HG02973 (cell line): ENCODE measurements at regions not wholly inside any gene's neighbourhood (a gene's known extent, or its start where the extent isn't known, plus 50 kb on each side); places are given as distances from the start of the nearest gene placed in this dataset.

Experiments used
- ATAC-seq: cut with Tn5 transposase; IDR thresholded peaks from one replicate; pipeline ENCODE4 v1.9.1; 2021; ENCODE audit warnings: moderate library complexity; ENCODE audit not compliant: unreplicated experiment

DNA sequence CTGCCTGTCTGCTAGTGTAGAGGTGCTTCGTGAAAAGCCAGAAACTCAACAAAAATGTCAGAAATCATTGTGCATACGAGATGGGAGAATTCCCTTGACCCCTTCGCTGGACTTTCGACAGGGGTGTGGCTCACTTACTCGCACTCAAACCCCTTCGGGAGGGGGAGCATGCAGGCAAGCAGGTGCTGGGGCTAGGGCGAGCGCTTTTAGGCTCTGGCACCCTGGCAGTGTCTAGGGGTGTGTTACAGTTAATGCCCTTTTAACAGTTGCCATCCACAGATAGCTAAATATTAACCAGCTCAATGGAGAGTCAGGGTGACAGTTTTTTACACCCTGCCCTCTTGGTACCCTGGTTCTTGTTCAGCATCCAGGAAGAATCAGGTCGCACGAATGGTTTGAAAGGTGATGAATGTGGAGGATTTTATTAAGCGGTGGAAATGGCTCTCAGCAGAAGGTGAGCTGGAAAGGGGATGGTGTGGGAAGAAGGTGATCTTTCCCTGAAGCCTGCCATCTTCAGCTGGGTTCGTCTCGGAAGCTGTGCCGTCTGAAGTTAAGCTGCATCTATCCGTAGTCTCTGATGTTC is 59.6 kb upstream of the SHANK2 start:
- no peak for ATAC-seq

DNA sequence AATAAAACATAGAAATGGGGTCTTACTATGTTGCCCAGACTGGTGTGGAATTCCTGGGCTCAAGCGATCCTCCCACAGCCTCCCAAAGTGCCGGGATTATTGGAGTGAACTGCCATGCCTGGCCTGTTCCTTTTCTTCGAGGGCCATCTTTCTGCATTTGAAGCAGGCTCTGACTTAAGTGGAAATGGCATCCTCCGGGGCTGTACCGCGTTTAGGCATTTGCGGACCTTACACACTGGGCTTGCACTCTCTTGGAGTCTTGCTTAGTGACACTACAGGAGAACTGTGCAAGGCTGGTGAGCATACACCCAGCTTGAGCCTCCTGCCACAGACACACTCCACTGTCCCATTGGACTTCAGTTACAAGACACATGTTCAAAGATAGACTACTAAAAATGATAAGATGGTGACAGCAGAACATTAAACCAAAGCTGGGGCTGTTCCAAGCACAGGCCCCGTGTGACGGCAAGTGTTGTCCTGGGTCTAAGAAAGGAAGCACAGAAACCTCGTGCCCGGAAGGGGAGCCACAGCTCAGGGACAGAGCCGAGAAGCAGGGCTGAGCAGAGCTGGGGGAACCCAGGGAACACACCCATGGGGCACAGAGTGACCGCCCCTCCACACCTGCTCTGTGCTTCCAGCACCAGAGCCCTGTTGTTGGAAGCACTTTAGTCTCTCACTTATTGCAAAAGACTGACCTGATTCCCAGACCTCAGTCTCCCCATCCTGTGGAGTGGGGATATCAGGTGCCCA is 59.0 kb upstream of the SHANK2 start:
- no peak for ATAC-seq

DNA sequence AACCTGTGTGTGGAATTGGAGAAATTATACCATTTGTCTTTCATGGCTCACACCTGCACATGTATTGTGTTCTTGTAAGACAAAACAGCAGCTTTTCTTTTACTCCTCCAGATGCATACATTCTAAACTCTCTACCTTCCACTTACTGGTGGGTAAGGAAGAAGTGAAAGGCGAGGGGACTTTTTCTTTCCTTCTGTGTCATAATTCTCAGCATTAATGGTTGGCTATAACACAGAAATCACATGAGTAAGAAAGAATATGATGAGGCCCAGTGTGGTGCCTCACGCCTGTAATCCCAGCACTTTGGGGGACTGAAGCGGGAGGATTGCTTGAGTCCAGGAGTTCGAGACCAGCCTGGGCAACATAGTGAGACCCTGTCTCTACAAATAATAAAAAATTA is 57.8 kb upstream of the SHANK2 start:
- no peak for ATAC-seq

DNA sequence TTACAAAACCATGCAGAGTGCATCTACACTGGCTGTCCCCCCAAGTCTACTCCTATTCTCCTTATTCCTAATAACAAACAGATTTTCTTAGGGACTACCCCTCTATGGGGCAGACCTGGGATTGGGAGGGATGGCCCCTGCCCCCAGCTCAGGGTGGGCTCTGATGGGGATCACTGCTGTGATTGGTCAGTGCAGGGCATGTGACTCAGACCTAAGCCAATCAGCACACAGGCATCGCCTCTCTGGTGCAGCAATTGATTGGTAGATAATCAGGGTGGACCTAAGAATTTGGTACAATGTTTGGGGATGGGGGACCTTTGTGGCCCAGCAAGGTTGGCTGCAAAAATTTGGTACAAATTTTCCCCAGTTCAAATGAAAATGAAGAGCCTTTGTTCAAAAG is 57.2 kb upstream of the SHANK2 start:
- no peak for ATAC-seq

DNA sequence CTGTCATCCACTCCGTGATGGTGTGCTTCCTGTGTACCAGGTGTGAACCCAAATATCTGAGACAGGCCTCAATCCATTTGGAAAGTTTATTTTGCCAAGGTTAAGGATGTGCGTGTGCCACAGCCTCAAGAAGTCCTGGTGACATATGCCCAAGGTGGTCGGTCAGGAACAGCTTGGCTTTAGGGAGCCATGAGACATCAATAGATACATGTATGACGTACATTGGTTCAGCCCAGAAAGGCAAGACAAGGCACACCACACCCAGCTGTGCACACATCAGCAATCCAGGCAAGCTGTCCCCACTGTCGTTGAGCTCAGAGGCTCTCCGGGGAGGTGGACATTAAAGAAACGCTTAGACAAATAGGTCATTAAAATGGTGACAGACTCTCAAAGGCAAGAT is 56.8 kb upstream of the SHANK2 start:
- no peak for ATAC-seq

DNA sequence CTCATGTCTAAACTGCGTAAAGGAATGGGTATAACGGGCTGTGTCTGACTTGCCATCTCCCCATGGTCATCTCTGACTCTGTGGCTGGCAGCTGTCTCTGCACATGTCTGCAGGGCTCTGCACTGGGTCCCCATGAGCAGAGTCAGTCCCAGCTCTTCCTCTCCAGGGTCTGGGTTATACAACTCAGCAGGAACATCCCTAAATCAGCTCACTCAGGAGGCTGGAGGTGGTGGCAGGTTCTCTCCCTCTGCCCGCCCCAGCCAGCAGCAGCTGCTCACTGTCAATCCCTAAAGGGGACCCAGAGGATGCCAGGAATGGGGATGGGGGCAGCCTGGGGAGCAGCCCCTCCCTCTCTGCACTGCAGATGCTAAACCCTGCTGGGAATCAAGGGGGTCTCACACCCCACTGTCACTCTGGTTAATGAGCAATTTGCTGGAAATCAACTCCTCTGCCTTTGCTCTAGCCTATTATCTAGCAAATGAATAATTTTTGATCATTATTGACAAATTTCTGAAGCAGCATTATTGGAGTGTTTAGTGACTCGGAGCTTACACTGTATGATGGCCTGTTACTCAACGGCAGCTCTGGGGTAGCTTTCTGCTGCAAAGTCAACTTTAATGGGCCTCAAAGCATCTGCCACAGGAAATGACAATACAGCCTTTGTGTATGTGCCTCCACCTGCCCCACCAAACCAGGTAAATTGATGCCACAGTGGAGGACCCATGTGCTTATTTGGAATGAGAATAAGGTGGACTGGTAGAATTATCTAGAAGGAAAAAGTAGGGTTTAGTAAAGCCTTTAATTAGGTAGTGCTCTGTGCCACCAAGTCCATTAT is 55.7 kb upstream of the SHANK2 start:
- no peak for ATAC-seq

DNA sequence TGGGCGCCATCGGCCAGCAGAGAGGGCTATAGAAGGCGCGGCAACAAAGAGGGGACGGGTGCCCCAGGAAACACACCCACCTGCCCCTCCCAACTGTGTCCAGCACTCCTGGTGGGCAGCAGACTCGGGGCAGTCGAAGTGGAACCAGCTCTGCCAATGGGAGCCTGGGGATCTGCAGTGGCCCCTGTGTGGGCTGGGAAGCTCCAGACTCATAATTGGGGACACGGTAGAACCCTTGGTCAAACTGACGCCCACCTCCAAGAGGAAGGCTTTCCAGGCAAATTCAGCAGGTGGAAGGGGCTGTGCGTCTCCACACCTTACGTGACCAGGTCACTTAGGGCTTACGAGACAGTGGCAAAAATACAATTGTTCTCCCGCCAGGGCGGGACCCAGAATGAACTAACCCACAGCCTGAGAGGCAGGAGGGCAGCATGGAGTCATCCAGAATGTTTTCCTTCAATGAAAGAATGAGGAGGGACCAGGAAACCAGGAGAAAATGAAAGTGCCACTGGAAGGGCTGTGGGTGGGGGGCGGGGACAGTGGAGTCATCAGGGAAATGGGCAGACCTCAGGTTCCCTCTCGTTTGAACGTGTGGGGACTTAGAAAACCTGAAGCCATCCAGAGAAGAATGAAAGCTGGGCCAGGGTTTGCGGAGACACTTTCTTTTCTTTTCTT is 53.2 kb upstream of the SHANK2 start:
- no peak for ATAC-seq

DNA sequence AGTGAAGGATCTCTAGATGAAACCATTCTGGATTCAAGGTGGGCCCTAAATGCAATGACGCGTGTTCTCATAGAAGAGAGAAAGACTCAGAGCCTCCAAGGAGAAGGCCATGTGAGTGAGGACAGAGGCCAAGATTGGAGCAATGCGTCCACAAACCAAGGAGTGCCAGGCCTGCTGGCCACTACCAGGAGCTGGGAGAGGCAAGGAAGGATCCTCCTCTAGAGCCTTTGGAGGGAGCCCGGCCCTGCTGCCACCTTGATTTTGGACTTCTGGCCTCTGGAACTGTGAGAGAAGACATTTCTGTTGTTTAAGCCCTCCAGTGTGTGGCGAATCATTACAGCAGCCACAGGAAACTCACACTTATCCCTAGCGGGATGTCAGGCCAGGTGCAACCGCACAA is 52.7 kb upstream of the SHANK2 start:
- no peak for ATAC-seq

DNA sequence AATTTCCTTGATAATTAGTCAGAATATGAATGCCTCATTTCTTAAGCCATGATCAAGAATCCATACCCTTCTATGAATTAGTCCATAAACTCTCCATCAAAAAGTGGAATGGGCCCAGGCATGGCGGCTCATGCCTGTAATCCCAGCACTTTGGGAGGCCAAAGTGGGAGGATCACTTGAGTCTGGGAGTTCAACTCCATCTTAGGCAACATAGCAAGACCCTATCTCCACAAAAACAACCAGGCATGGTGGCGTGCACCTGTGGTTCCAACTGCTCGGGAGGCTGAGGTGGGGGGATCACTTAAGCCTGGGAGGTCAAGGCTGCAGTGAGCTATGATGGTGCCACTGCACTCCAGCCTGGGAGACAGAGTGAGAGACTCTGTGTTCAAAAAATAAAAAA is 52.1 kb upstream of the SHANK2 start:
- no peak for ATAC-seq

DNA sequence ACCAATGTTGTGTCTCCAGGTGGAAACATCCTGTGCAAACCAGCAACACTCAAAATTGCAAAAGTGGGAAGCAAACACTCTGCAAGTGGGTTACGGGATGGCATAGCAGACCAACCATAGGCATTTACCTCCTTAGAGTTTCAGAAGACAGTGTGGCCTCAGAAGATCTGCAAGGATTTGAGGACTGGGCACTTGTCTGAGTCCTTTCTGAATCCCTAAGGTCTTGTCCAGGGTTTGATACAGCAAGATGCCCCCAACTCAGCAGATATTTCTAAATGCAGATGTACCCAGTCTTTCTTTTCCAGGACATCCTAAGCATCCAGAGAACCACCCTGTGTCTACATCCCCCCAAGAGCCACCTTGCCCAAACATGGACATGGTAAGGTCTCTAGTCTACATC is 51.7 kb upstream of the SHANK2 start:
- ATAC-seq: no peak

DNA sequence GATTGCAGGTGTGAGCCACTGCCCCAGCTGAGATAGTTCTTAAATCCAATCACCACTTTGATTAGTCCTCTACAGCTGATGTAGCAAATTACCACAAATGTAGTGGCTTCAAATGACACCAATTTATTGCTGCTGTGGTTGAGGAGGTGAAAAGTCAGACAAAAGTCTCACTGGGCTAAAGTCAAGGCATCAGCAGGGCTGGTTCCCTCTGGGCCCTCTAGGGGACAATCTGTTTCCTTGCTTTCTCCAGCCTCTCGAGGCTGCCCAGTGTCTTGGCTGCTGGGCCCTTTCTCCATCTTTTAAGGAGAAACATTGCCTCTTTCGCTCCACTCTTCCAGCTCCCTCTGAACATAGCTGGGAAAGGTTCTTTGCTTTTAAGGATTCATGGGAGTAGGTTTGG is 50.5 kb upstream of the SHANK2 start:
- ATAC-seq: no peak

DNA sequence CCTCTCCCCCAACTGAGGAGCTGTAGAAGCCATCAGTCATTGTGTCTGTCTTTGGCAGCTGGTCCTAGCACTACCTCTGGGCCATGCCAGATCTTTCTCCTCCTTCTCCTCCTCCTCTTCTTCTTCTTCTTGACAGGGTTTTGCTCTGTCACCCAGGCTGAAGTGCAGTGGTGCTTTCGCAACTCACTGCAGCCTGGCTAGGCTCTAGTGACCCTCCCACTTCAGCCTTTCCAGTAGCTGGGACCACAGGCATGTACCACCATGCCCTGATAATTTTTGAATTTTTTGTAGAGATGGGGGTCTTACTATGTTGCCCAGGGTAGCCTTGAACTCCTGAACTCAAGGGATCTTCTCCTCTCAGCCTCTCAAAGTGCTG is 50.1 kb upstream of the SHANK2 start:
- ATAC-seq: no peak
